OCI-LY3 (cell line): ENCODE measurements at regions not wholly inside any gene's neighbourhood (a gene's known extent, or its start where the extent isn't known, plus 50 kb on each side); places are given as distances from the start of the nearest gene placed in this dataset.

ENCODE experiments used
- H2AFZ ChIP-seq: fragments of 200-600, 300-600 bp; shearing (Covaris generic); 2 replicates; pipeline ENCODE4 v1.6.0; 2014; ENCODE audit warnings: antibody characterized with exemption, low read depth, low read length
- H3K27ac ChIP-seq: fragments of 200-600, 300-600 bp; sonication (generic); 2 replicates; pipeline ENCODE4 v1.5.1; 2014; ENCODE audit warnings: mild to moderate bottlenecking, low read length, moderate library complexity, mixed read lengths
- H3K27me3 ChIP-seq: fragments of 200-600, 300-600 bp; sonication (generic); 2 replicates; pipeline ENCODE4 v1.6.1; 2014; ENCODE audit warnings: low read depth, low read length, mixed read lengths
- H3K36me3 ChIP-seq: fragments of 200-600, 300-600 bp; sonication (generic); replicated peaks from 2 replicates; pipeline ENCODE3; 2014; ENCODE audit warnings: low read depth, low read length, mixed read lengths
- H3K4me1 ChIP-seq: fragments of 300-600, 200-600 bp; sonication (generic); 2 replicates; pipeline ENCODE4 v1.6.1; 2014; ENCODE audit warnings: low read length, mixed read lengths
- H3K4me2 ChIP-seq: fragments of 200-600, 300-600 bp; sonication (generic); 2 replicates; pipeline ENCODE4 v1.6.1; 2014; ENCODE audit warnings: low read length, mixed read lengths
- H3K4me3 ChIP-seq: fragments of 300-600, 200-600 bp; sonication (generic); 2 replicates; pipeline ENCODE4 v1.5.1; 2014; ENCODE audit warnings: antibody characterized with exemption, mild to moderate bottlenecking, low read length, moderate library complexity
- H3K79me2 ChIP-seq: fragments of 300-600, 200-600 bp; shearing (Covaris generic); 2 replicates; pipeline ENCODE4 v1.6.1; 2014; ENCODE audit warnings: mild to moderate bottlenecking, low read length, mixed read lengths
- H3K9ac ChIP-seq: fragments of 300-600, 200-600 bp; shearing (Covaris generic); 2 replicates; pipeline ENCODE4 v1.6.0; 2014; ENCODE audit warnings: mild to moderate bottlenecking, low read length, moderate library complexity
- H3K9me3 ChIP-seq: fragments of 200-600, 300-600 bp; shearing (Covaris generic); 2 replicates; pipeline ENCODE4 v1.6.1; 2014; ENCODE audit warnings: low read length, mixed read lengths; ENCODE audit not compliant: insufficient read depth
- H4K20me1 ChIP-seq: fragments of 200-600, 300-600 bp; sonication (generic); 2 replicates; pipeline ENCODE4 v1.6.1; 2016; ENCODE audit warnings: low read length, mixed read lengths; ENCODE audit not compliant: insufficient read depth
- CTCF ChIP-seq: fragments of 200-600, 300-600 bp; sonication (generic); IDR thresholded peaks from 2 replicates; pipeline ENCODE4 v1.5.1; 2014; ENCODE audit warnings: antibody characterized with exemption, low read length, low read depth
- EZH2phosphoT487 ChIP-seq: fragments of 200-600 bp; shearing (Covaris generic); IDR thresholded peaks from 2 replicates; pipeline ENCODE4 v1.6.1; 2018; ENCODE audit warnings: antibody characterized with exemption, mixed run types, low read depth

GRCh38 chr4:123936621-123937043 is 540.0 kb downstream of the SPRY1 start:
- no peak overlapping the region for H3K4me2 ChIP-seq
- TF ChIP-seq EZH2phosphoT487 (no peak), CTCF (no peak)
- H3K36me3 ChIP-seq = no peaks in the 10 kb centered on the region
- no peaks in the 10 kb centered on the region for H3K4me1 ChIP-seq
- no peak overlapping the region for H3K4me3 ChIP-seq
- no peak overlapping the region for H2AFZ ChIP-seq
- H3K9ac ChIP-seq = no peak overlapping the region
- no peaks in the 10 kb centered on the region for H3K9me3 ChIP-seq
- no peaks in the 10 kb centered on the region for H3K79me2 ChIP-seq
- no peaks in the 10 kb centered on the region for H3K27me3 ChIP-seq
- H4K20me1 ChIP-seq = no peaks in the 10 kb centered on the region
- no peak overlapping the region for H3K27ac ChIP-seq

GRCh38 chr4:123937581-123937980 is 541.0 kb downstream of the SPRY1 start:
- Histone ChIP-seq H3K9ac (no peak overlapping the region), H3K27ac (no peak overlapping the region), H3K9me3 (no peaks in the 10 kb centered on the region), H3K36me3 (no peaks in the 10 kb centered on the region), H4K20me1 (no peaks in the 10 kb centered on the region), H3K4me3 (no peak overlapping the region), H3K27me3 (no peaks in the 10 kb centered on the region), H3K79me2 (no peaks in the 10 kb centered on the region), H2AFZ (no peak overlapping the region), H3K4me2 (no peak overlapping the region), H3K4me1 (no peaks in the 10 kb centered on the region)
- TF ChIP-seq EZH2phosphoT487 = no peak
- TF ChIP-seq CTCF = no peak

GRCh38 chr4:123939621-123940020 is 543.0 kb downstream of the SPRY1 start:
- no peaks in the 10 kb centered on the region for H3K36me3 ChIP-seq
- no peak overlapping the region for H2AFZ ChIP-seq
- no peaks in the 10 kb centered on the region for H3K27me3 ChIP-seq
- H3K4me1 ChIP-seq = no peaks in the 10 kb centered on the region
- H3K4me3 ChIP-seq = no peak overlapping the region
- H3K27ac ChIP-seq = no peak overlapping the region
- no peaks in the 10 kb centered on the region for H4K20me1 ChIP-seq
- H3K79me2 ChIP-seq = no peaks in the 10 kb centered on the region
- H3K9ac ChIP-seq = no peak overlapping the region
- TF ChIP-seq EZH2phosphoT487 = no peak
- TF ChIP-seq CTCF = no peak
- no peak overlapping the region for H3K4me2 ChIP-seq
- no peaks in the 10 kb centered on the region for H3K9me3 ChIP-seq

GRCh38 chr4:123940604-123941003 is 544.0 kb downstream of the SPRY1 start:
- Histone ChIP-seq H3K9ac (no peak overlapping the region), H3K4me1 (no peaks in the 10 kb centered on the region), H3K9me3 (no peaks in the 10 kb centered on the region), H3K4me2 (no peak overlapping the region), H3K79me2 (no peaks in the 10 kb centered on the region), H3K27me3 (no peaks in the 10 kb centered on the region), H3K36me3 (no peaks in the 10 kb centered on the region), H3K27ac (no peak overlapping the region), H2AFZ (no peak overlapping the region), H4K20me1 (no peaks in the 10 kb centered on the region), H3K4me3 (no peak overlapping the region)
- TF ChIP-seq EZH2phosphoT487 (no peak), CTCF (no peak)
